ENCODE measurements at regions not wholly inside any gene's neighbourhood (a gene's known extent, or its start where the extent isn't known, plus 50 kb on each side); places are given as distances from the start of the nearest gene placed in this dataset.

DNA sequence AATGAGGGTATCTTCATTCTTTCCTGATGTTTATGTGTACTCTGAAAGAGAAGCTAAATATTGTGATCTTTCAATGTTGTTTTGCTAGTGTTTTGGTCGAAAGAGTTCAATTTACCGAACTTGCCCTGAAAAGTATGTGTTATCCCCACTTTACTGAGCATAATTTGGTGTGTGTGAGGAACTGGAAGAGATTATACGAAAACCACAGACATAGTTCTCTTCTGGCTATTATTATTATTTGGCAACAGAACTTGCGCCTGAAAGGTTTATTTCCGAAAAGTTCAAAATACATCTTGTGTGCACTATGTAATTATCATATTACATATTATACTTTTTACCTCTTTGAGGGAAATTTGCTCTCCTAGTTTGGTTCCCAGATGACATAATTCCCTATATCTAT is 232.5 kb upstream of the INTU start:
- TF ChIP-seq CTCF (IDR thresholded peaks at IDR 0.05; ENCODE audit: extremely low read depth in 1 of 2, insufficient read depth in 1 of 2, low read depth in 1 of 2, low read length in 2 of 2) (no peak), POLR2AphosphoS5 (IDR thresholded peaks at IDR 0.05; ENCODE audit: insufficient read depth, low read depth, low read length) (no peak), JUN (IDR thresholded peaks at IDR 0.05; ENCODE audit: borderline replicate concordance, insufficient read depth, insufficient read length, low read depth) (no peak), EZH2 (IDR thresholded peaks at IDR 0.05; ENCODE audit: borderline replicate concordance, low read depth, low read length, severe bottlenecking) (no peak), POLR2A (IDR thresholded peaks at IDR 0.05; ENCODE audit: low read depth, low read length) (no peak), FOS (IDR thresholded peaks at IDR 0.05; ENCODE audit: borderline replicate concordance, insufficient read depth, low read length) (no peak), MAX (IDR thresholded peaks at IDR 0.05; ENCODE audit: insufficient read depth, insufficient read length) (no peak), MYC (IDR thresholded peaks at IDR 0.05; ENCODE audit: low read depth, low read length) (no peak)
